ENCODE measurements at regions not wholly inside any gene's neighbourhood (a gene's known extent, or its start where the extent isn't known, plus 50 kb on each side); places are given as distances from the start of the nearest gene placed in this dataset.
"Not testable (repeated sequence)": the region's sequence is repeated elsewhere in the genome, so short reads cannot be mapped to it uniquely, and the experiment has no call there.

DNA sequence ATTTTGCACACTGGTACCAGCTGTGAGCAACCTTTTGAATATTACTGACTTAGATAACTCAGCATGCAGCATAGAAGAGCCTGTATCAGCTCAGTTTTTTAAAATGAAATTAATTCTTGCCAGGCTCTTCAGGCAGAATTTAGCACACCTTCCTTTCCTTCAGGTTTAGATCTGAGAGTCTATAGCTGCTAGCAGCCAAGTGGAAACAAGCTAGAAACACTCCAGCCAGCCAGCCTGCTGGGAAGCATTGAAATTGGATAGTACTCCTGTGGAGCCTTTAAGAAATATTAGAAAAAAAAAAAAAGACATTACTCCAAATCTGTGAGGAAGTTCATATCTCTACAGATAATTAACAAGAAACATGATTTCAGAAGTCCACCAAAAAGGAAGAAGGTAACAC lies 812.2 kb downstream of the DTWD2 start:
- DNase-seq (ENCODE audit: low spot score): no peak

GRCh38 chr5:118174671-118175070 lies 813.7 kb downstream of the DTWD2 start:
- no peak for DNase-seq (ENCODE audit: low spot score)

- no peak for DNase-seq (ENCODE audit: low spot score)
Observed at GRCh38 chr5:118173340-118173739, 815.0 kb downstream of the DTWD2 start.

DNA sequence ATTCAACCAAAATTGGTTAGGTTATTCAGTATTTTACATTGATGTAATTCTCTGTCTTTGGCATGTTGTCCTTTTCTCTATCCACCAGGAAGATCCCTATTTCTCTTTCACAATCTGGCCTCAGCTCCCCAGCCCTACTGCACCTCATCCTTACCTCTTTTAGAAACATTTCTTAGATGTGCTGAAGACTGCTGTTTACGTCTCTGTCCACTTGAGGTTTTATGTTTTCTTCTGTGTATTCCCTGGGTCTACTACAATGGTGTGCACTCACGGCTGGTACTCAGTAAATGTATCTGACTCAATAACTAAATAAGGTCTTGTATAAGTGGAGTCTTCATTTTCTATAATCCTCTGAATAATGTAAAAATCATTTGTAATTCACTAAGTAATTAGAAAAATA lies 822.7 kb downstream of the DTWD2 start:
- no peak for DNase-seq (ENCODE audit: low spot score)

GRCh38 chr5:118156181-118156580 lies 832.2 kb downstream of the DTWD2 start:
- DNase-seq (ENCODE audit: low spot score): no peak

GRCh38 chr5:118146824-118147223 lies 841.5 kb downstream of the DTWD2 start:
- no peak for DNase-seq (ENCODE audit: low spot score)

GRCh38 chr5:118144540-118144939 lies 843.8 kb downstream of the DTWD2 start:
- DNase-seq (ENCODE audit: low spot score): no peak

DNA sequence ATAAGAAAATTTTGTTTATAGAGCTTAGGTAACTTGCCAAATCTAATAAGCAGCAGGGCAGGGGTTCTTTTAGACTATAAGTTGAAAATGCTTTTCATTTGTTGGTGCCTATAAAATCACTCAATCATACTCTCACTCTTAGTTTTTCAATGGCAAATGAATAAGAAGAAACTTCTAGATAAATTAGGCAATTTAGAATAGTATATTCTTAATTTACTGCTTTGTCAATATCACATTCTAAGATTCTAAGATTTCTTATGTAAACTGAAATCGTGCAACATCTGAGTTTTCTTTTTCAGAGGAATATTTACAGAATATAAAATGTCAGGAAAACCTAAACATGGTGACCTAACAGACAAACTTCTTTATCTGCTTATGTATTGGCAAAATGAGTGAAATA lies 849.0 kb downstream of the DTWD2 start:
- DNase-seq (ENCODE audit: low spot score): no peak

DNA sequence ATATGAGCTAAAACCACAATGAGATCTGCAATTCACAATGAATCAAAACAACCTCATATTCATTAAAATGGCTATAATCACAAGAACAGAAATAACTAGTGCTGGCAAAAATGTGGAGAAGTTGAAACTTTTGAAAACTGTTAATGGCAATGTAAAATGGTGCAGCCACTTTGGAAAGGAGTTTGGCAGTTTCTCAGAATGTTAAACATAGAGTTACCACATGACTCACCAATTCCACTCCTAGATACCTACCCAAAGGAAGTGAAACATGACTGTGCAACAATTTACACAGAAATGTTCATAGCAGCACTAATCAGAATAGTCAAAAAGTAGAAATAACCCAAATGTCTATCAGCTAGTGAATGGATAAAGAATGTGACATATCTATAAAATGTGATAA lies 862.2 kb downstream of the DTWD2 start:
- no peak for DNase-seq (ENCODE audit: low spot score)

DNA sequence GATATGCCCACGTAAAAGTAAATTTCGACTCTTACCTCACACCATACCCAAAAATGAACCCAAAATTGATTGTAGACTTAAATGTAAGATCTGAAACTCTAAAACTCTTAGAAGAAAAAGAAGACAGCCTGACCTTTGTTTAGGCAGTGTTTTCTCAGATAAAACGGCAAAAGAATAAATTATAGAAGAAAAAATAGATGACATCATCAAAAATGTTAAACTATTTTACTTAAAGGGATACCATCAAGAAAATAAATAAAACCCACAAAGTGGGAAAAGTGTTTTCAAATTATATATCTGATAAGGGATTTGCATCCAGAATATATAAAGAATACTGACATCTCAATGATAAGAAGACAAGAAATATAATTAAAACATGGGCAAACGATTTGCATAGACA lies 862.7 kb downstream of the DTWD2 start:
- no peak for DNase-seq (ENCODE audit: low spot score)

DNA sequence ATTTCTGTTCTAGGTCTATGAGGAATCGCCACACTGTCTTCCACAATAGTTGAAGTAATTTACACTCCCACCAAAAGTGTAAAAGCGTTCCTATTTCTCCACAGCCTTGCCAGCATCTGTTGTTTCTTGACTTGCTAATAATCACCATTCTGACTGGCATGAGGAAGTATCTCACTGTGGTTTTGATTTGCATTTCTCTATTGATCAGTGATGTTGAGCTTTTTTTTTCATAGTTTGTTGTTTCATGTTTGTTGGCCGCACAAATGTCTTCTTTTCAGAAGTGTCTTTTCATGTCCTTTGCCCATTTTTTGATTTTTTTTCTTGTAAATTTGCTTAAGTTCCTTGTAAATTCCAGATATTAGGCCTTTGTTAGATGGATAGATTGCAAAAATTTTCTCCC lies 867.1 kb downstream of the DTWD2 start:
- DNase-seq (ENCODE audit: low spot score): no peak

DNA sequence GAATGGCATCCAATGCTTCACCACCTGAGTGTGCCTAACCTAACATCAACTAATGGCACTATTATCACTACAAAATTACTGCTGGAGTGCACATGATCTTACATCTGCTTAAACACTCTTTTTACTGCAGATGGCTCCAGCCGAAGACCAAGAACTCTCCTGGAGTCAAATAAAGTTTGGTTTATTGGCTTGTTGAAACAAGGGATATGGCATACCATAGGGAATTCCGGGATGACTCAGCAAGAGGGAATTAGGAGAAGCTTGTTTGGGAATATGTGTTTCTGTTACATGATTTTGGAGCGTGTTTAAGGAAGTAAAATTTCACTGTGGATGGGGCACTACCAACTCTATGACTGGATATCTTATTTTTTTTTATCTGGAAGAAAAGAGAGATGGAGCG lies 872.6 kb downstream of the DTWD2 start:
- no peak for DNase-seq (ENCODE audit: low spot score)

DNA sequence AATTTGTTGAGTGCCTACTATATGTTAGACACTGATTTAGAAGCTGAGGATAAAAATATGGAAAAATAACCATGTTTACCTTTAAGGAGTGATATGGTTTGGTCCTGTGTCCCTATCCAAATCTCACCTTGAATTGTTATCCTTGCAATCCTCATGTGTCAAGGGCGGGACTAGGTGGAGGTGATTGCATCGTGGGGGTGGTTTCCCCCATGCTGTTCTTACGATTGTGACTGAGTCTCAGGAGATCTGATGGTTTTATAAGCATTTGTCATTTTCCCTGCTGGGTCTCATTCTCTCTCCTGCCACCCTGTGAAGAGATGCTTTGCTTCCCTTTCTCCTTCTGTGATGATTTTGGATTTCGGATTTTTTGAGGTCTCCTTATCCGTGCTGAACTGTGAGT lies 876.4 kb downstream of the DTWD2 start:
- no peak for DNase-seq (ENCODE audit: low spot score)

DNA sequence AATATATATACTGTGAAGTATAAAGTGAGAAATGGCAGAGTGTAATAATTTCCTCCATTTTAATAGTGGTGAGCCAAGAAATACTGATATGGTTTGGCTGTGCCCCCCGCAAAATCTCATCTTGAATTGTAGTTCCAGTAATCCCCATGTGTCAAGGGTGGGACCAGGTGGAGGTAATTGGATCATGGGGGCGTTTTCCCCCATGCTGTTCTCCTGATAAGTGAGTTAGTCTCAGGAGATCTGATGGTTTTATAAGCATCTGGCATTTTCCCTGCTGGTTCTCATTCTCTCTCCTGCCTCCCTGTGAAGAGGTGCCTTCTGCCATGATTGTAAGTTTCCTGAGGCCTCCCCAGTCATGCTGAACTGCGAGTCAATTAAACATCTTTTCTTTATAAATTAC lies 881.1 kb downstream of the DTWD2 start:
- not testable (repeated sequence) for DNase-seq (ENCODE audit: low spot score)

DNA sequence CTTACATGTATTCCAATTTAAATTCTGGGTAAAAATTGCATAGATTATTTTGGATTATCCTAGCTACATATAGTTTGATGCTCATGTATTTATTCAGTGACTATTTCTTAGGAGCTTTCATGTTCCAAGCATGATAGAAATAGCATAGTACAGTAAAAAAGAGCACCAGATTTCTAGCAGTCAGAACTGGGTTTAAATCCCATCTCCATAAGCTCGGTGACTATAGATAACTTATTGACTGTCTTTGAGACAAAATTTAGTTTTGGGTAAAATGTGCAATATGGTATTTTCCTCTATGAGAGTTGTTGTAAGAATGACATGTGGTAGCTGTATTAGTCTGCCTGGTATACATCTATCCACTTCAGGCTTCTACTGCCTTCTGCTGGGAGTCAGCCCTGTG lies 889.6 kb downstream of the DTWD2 start:
- no peak for DNase-seq (ENCODE audit: low spot score)

DNA sequence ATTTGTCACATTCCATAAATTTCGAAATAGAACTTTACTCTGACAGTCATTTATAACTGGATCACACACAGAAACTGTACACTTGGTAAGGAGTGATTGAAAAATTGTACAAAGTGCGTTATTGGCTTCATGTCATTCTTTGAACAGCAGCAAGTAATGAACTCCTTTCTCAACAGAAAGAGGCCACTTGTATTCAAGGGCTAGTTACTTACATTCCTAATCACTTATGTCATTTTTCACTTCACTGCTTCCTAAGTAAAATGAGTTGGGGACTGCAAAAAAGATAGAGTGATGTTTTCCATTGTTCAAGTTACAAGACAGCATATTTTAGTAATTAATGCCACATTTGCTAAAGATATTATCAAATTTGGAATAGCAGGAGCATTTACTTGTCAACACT lies 893.2 kb downstream of the DTWD2 start:
- DNase-seq (ENCODE audit: low spot score): no peak

DNA sequence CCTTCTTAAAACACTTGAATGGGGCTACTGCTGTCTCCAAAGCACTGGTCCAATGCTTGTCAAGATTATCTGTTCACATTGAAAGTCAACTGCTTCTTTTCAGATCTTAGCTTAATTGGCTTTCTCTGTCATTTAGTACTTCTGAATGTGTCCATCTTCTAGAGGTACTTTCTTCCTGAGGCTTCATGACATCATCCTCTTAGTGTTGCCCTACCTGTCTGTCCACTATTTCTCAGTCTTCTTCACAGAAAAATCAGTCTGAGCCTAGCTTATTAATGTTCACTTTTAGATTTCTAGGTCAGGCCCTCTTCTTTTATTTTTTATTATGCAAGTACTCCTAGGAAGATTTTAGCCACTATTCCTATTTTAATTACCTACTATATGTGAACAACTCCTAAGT lies 899.9 kb downstream of the DTWD2 start:
- no peak for DNase-seq (ENCODE audit: low spot score)

- no peak for DNase-seq (ENCODE audit: low spot score)
Observed at GRCh38 chr5:118076490-118076889, 911.9 kb downstream of the DTWD2 start.

- no peak for DNase-seq (ENCODE audit: low spot score)
Observed at GRCh38 chr5:118070041-118070440, 918.3 kb downstream of the DTWD2 start.

- no peak for DNase-seq (ENCODE audit: low spot score)
Observed at GRCh38 chr5:118069452-118069851, 918.9 kb downstream of the DTWD2 start.

DNA sequence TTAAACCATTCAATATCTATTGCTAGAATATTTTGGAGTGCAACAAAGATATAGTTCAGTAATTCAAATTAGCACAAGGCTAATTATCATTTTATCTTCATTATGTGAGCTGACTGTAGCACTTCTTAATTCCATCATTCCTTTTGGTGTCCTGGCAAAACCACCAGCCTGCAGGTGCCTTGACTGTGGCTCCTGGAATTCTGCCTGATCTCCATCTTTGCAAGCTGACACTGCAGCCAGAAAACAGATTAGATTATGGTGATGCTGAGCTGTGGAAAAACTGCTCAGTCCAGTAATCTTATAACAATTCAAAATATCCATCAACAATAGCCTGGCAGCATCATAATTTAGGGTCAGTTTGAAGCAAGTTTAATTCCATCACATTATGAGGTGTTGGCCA lies 919.5 kb downstream of the DTWD2 start:
- no peak for DNase-seq (ENCODE audit: low spot score)

DNA sequence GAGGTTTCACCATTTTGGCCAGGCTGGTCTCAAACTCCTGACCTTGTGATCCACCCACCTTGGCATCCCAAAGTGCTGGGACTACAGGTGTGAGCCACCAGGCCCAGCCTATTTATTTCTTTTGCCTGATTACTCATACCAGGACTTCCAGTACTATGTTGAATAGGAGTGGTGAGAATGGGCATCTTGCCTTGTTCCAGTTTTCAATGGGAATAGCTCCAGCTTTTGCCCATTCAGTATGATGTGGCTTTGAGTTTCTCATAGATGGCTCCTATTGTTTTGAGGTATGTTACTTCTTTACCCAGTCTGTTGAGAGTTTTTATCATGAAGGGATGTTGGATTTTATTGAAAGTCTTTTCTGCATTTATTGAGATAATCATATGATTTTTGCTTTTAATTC lies 924.5 kb downstream of the DTWD2 start:
- DNase-seq (ENCODE audit: low spot score): not testable (repeated sequence)

- DNase-seq (ENCODE audit: low spot score): no peak
Observed at GRCh38 chr5:118060833-118061232, 927.5 kb downstream of the DTWD2 start.

DNA sequence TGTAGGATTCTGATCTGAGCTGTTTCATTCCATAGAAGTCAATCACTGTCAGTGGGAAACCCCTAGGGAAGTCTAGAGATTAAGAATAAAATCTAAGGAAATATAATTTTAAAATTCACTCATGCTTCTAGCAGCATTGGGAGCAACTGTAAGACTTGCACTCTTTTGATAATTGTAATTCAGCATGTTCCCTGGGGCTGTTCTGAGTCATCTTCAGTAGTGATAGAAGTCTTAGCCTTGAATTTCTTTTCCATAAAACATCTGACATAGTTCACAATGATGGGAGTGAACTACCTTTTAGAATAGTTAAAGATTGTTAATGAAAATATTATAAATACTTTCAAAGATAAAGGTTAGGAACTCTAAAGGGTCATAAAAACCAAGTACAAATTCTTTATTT lies 935.8 kb downstream of the DTWD2 start:
- DNase-seq (ENCODE audit: low spot score): no peak

DNA sequence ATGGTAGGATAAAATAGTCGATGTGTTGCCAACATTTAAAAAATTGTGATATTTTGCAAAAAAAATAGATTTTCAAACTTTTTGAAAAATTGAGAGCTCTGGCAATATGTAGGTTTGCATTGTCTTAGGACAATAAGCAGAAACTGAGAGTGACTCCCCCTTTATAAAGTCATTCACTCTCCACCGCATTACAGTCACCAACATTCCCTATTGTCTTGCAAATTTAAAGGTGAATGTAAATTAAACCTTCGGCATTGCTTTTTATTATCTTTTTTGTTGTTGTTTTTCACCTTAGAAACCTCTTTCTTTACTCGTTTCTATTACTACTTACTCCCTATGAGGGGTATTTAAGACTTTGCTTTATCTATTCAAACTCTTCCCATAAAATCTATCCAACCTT lies 944.2 kb downstream of the DTWD2 start:
- DNase-seq (ENCODE audit: low spot score): no peak

Data from CD4-positive, alpha-beta T cell treated with Interleukin-6 at 100 ng/mL for 8 hours (primary cell).